GM20431 (cell line): ENCODE measurements at regions not wholly inside any gene's neighbourhood (a gene's known extent, or its start where the extent isn't known, plus 50 kb on each side); places are given as distances from the start of the nearest gene placed in this dataset.

ENCODE experiments used
- in situ Hi-C: fragments of 300-500 bp; cut with MseI, MboI; formaldehyde crosslinking; loops from one replicate; pipeline ENCODE4 v1.15.0; 2020; ENCODE audit warnings: low sequenced_read_pairs; ENCODE audit not compliant: unreplicated experiment

GRCh38 chr1:29845910-29846309 lies 609.6 kb downstream of the PTPRU start:
- in situ Hi-C loops = loop anchor here (25.0 kb wide), 1 partner anchor 609 kb away; the partner anchor contains the start of genes MECR and PTPRU

- in situ Hi-C loops = loop anchor here (25.0 kb wide), 1 partner anchor 605 kb away; the partner anchor contains the start of genes MECR and PTPRU
Observed at GRCh38 chr1:29842130-29842529, 605.8 kb downstream of the PTPRU start.

- in situ Hi-C loops = loop anchor here (25.0 kb wide), 1 partner anchor 602 kb away; the partner anchor contains the start of genes MECR and PTPRU
Observed at GRCh38 chr1:29839726-29840125, 603.4 kb downstream of the PTPRU start.

GRCh38 chr1:29838738-29839320 lies 602.5 kb downstream of the PTPRU start:
- in situ Hi-C loops = loop anchor here (25.0 kb wide), 1 partner anchor 602 kb away; the partner anchor contains the start of genes MECR and PTPRU

- in situ Hi-C loops = loop anchor here (25.0 kb wide), 1 partner anchor 600 kb away; the partner anchor contains the start of genes MECR and PTPRU
Observed at GRCh38 chr1:29836651-29837646, 600.6 kb downstream of the PTPRU start.

- in situ Hi-C loops = loop anchor here (25.0 kb wide), 1 partner anchor 599 kb away; the partner anchor contains the start of genes MECR and PTPRU
Observed at GRCh38 chr1:29835874-29836273, 599.6 kb downstream of the PTPRU start.

- in situ Hi-C loops = loop anchor here (25.0 kb wide), 1 partner anchor 598 kb away; the partner anchor contains the start of genes MECR and PTPRU
Observed at GRCh38 chr1:29835406-29835805, 599.1 kb downstream of the PTPRU start.

- in situ Hi-C loops = loop anchor here (25.0 kb wide), 1 partner anchor 596 kb away; the partner anchor contains the start of genes MECR and PTPRU
Observed at GRCh38 chr1:29833581-29833980, 597.3 kb downstream of the PTPRU start.

- in situ Hi-C loops = loop anchor here (25.0 kb wide), 1 partner anchor 596 kb away; the partner anchor contains the start of genes MECR and PTPRU
Observed at GRCh38 chr1:29832936-29833335, 596.6 kb downstream of the PTPRU start.

- in situ Hi-C loops = loop anchor here (25.0 kb wide), 1 partner anchor 595 kb away; the partner anchor contains the start of genes MECR and PTPRU
Observed at GRCh38 chr1:29832471-29832870, 596.1 kb downstream of the PTPRU start.

GRCh38 chr1:29831500-29832117 lies 595.3 kb downstream of the PTPRU start:
- in situ Hi-C loops = loop anchor here (25.0 kb wide), 1 partner anchor 594 kb away; the partner anchor contains the start of genes MECR and PTPRU

- in situ Hi-C loops = loop anchor here (25.0 kb wide), 1 partner anchor 594 kb away; the partner anchor contains the start of genes MECR and PTPRU
Observed at GRCh38 chr1:29830916-29831315, 594.6 kb downstream of the PTPRU start.

GRCh38 chr1:29830383-29830782 lies 594.1 kb downstream of the PTPRU start:
- in situ Hi-C loops = loop anchor here (25.0 kb wide), 1 partner anchor 593 kb away; the partner anchor contains the start of genes MECR and PTPRU

- in situ Hi-C loops = loop anchor here (25.0 kb wide), 1 partner anchor 592 kb away; the partner anchor contains the start of genes MECR and PTPRU
Observed at GRCh38 chr1:29829448-29830344, 593.4 kb downstream of the PTPRU start.

- in situ Hi-C loops = loop anchor here (25.0 kb wide), 1 partner anchor 591 kb away; the partner anchor contains the start of genes MECR and PTPRU
Observed at GRCh38 chr1:29828526-29829447, 592.5 kb downstream of the PTPRU start.

GRCh38 chr1:29827801-29828525 lies 591.6 kb downstream of the PTPRU start:
- in situ Hi-C loops = loop anchor here (25.0 kb wide), 1 partner anchor 591 kb away; the partner anchor contains the start of genes MECR and PTPRU
